ENCODE measurements at regions not wholly inside any gene's neighbourhood (a gene's known extent, or its start where the extent isn't known, plus 50 kb on each side); places are given as distances from the start of the nearest gene placed in this dataset.
A peak's percentile ranks its signal among the peaks of the same experiment; 100 is the strongest.
"Not testable (repeated sequence)": the region's sequence is repeated elsewhere in the genome, so short reads cannot be mapped to it uniquely, and the experiment has no call there.

GRCh38 chr12:31896514-31897039 is 62.6 kb upstream of the RESF1 start:
- H3K27me3 ChIP-seq (replicated peaks in 2 of 5; ENCODE audit: control insufficient read depth in 4 of 5, insufficient read depth in 5 of 5, low read length in 4 of 5), result no peaks in the 10 kb centered on the region

GRCh38 chr12:31895449-31896150 is 63.6 kb upstream of the RESF1 start:
- POLR2A ChIA-PET, result no interaction called here
- peak overlapping the region in 2 of 7 experiments; percentile 8 to 10 for H3K4me3 ChIP-seq (ENCODE audit: control insufficient read depth in 1 of 7, extremely low read depth in 1 of 7, insufficient read depth in 4 of 7, low read depth in 2 of 7, low read length in 6 of 7)
- peaks cover 0 to 55% (median 12%) of the 10 kb centered on the region in 5 experiments for H3K9me3 ChIP-seq (ENCODE audit: control extremely low read depth in 1 of 5, control insufficient read depth in 4 of 5, insufficient read depth in 2 of 5, low read depth in 1 of 5, low read length in 4 of 5)
- no peaks in the 10 kb centered on the region for H3K36me3 ChIP-seq (ENCODE audit: control insufficient read depth in 4 of 4, insufficient read depth in 4 of 4, low read length in 3 of 4)
- WGBS (ENCODE audit: insufficient coverage), result 100% methylated on average over 7 of the region's 8 CpGs
- H3K27me3 ChIP-seq (replicated peaks in 2 of 5; ENCODE audit: control insufficient read depth in 4 of 5, insufficient read depth in 5 of 5, low read length in 4 of 5), result no peaks in the 10 kb centered on the region
- peaks cover 6 to 42% (median 13%) of the 10 kb centered on the region in 4 experiments for H3K4me1 ChIP-seq (ENCODE audit: control extremely low read depth in 1 of 4, control insufficient read depth in 4 of 4, insufficient read depth in 4 of 4, low read length in 3 of 4)
- no peak for DNase-seq
- CTCF ChIA-PET, result interaction anchor here (0.9 kb wide), 1 partner anchor 8 kb away, joined by 3 read pairs; no protein-coding TSS in a partner anchor
- H3K27ac ChIP-seq (ENCODE audit: insufficient read depth in 1 of 2, low read depth in 1 of 2, low read length in 2 of 2, poor library complexity in 1 of 2, severe bottlenecking in 2 of 2), result peak overlapping the region in 1 of 2 experiments; percentile 75

More at GRCh38 chr12:31896514-31897039, 62.6 kb upstream of the RESF1 start:
- H3K4me1 ChIP-seq (ENCODE audit: control extremely low read depth in 1 of 4, control insufficient read depth in 4 of 4, insufficient read depth in 4 of 4, low read length in 3 of 4), result peaks cover 0 to 32% (median 11%) of the 10 kb centered on the region in 4 experiments
- H3K9me3 ChIP-seq (ENCODE audit: control extremely low read depth in 1 of 5, control insufficient read depth in 4 of 5, insufficient read depth in 2 of 5, low read depth in 1 of 5, low read length in 4 of 5), result peaks cover 0 to 56% (median 15%) of the 10 kb centered on the region in 5 experiments
- no peaks in the 10 kb centered on the region for H3K36me3 ChIP-seq (ENCODE audit: control insufficient read depth in 4 of 4, insufficient read depth in 4 of 4, low read length in 3 of 4)
- CTCF ChIA-PET, result interaction anchor here (0.9 kb wide), 1 partner anchor 9 kb away, joined by 3 read pairs; no protein-coding TSS in a partner anchor
- H3K4me3 ChIP-seq (ENCODE audit: control insufficient read depth in 1 of 7, extremely low read depth in 1 of 7, insufficient read depth in 4 of 7, low read depth in 2 of 7, low read length in 6 of 7), result no peak overlapping the region
- POLR2A ChIA-PET, result no interaction called here
- H3K27ac ChIP-seq (ENCODE audit: insufficient read depth in 1 of 2, low read depth in 1 of 2, low read length in 2 of 2, poor library complexity in 1 of 2, severe bottlenecking in 2 of 2), result peak overlapping the region; percentile 36 to 75
- WGBS (ENCODE audit: insufficient coverage), result 2% methylated on average over 6 of the region's 6 CpGs
- DNase-seq, result peak; percentile 87 to 98 (median 95)

GRCh38 chr12:31890295-31891285 is 68.6 kb upstream of the RESF1 start:
- ChIA-PET POLR2A (no interaction called here), CTCF (interaction anchor here (0.6 to 1.0 kb wide), 3 partner anchors 13 to 67 kb away, joined by 3 read pairs; no protein-coding TSS in a partner anchor)
- peak in 2 of 3 donors; percentile 54 to 72 for DNase-seq
- Histone ChIP-seq H3K4me1 (ENCODE audit: control extremely low read depth in 1 of 4, control insufficient read depth in 4 of 4, insufficient read depth in 4 of 4, low read length in 3 of 4) (peaks cover under 1 to 18% (median 9%) of the 10 kb centered on the region in 4 experiments), H3K9me3 (ENCODE audit: control extremely low read depth in 1 of 5, control insufficient read depth in 4 of 5, insufficient read depth in 2 of 5, low read depth in 1 of 5, low read length in 4 of 5) (peaks cover 2 to 54% (median 19%) of the 10 kb centered on the region in 5 experiments), H3K27me3 (replicated peaks in 2 of 5; ENCODE audit: control insufficient read depth in 4 of 5, insufficient read depth in 5 of 5, low read length in 4 of 5) (no peaks in the 10 kb centered on the region), H3K4me3 (ENCODE audit: control insufficient read depth in 1 of 7, extremely low read depth in 1 of 7, insufficient read depth in 4 of 7, low read depth in 2 of 7, low read length in 6 of 7) (peak overlapping the region in 1 of 7 experiments; percentile 42), H3K36me3 (ENCODE audit: control insufficient read depth in 4 of 4, insufficient read depth in 4 of 4, low read length in 3 of 4) (no peaks in the 10 kb centered on the region), H3K27ac (ENCODE audit: insufficient read depth in 1 of 2, low read depth in 1 of 2, low read length in 2 of 2, poor library complexity in 1 of 2, severe bottlenecking in 2 of 2) (no peak overlapping the region)
- 87% methylated on average over 2 of the region's 8 CpGs for WGBS (ENCODE audit: insufficient coverage)

GRCh38 chr12:31887109-31887811 is 72.0 kb upstream of the RESF1 start:
- no peak overlapping the region for H3K4me3 ChIP-seq (ENCODE audit: control insufficient read depth in 1 of 7, extremely low read depth in 1 of 7, insufficient read depth in 4 of 7, low read depth in 2 of 7, low read length in 6 of 7)
- H3K27me3 ChIP-seq (replicated peaks in 2 of 5; ENCODE audit: control insufficient read depth in 4 of 5, insufficient read depth in 5 of 5, low read length in 4 of 5), result no peaks in the 10 kb centered on the region
- no CpG with 5 or more reads among the region's 2 CpGs for WGBS (ENCODE audit: insufficient coverage)
- POLR2A ChIA-PET, result no interaction called here
- H3K36me3 ChIP-seq (ENCODE audit: control insufficient read depth in 4 of 4, insufficient read depth in 4 of 4, low read length in 3 of 4), result no peaks in the 10 kb centered on the region
- H3K4me1 ChIP-seq (ENCODE audit: control extremely low read depth in 1 of 4, control insufficient read depth in 4 of 4, insufficient read depth in 4 of 4, low read length in 3 of 4), result peaks cover 0 to 11% (median 7%) of the 10 kb centered on the region in 4 experiments
- H3K9me3 ChIP-seq (ENCODE audit: control extremely low read depth in 1 of 5, control insufficient read depth in 4 of 5, insufficient read depth in 2 of 5, low read depth in 1 of 5, low read length in 4 of 5), result peaks cover 2 to 44% (median 20%) of the 10 kb centered on the region in 5 experiments
- CTCF ChIA-PET, result interaction anchor here (1.1 kb wide), 1 partner anchor 9 kb away, joined by 3 read pairs; no protein-coding TSS in a partner anchor
- no peak overlapping the region for H3K27ac ChIP-seq (ENCODE audit: insufficient read depth in 1 of 2, low read depth in 1 of 2, low read length in 2 of 2, poor library complexity in 1 of 2, severe bottlenecking in 2 of 2)
- no peak for DNase-seq

- H3K36me3 ChIP-seq (ENCODE audit: control insufficient read depth in 4 of 4, insufficient read depth in 4 of 4, low read length in 3 of 4); H3K4me3 ChIP-seq (ENCODE audit: control insufficient read depth in 1 of 7, extremely low read depth in 1 of 7, insufficient read depth in 4 of 7, low read depth in 2 of 7, low read length in 6 of 7); H3K27ac ChIP-seq (ENCODE audit: insufficient read depth in 1 of 2, low read depth in 1 of 2, low read length in 2 of 2, poor library complexity in 1 of 2, severe bottlenecking in 2 of 2); H3K27me3 ChIP-seq (replicated peaks in 2 of 5; ENCODE audit: control insufficient read depth in 4 of 5, insufficient read depth in 5 of 5, low read length in 4 of 5); POLR2A ChIA-PET; DNase-seq; H3K4me1 ChIP-seq (ENCODE audit: control extremely low read depth in 1 of 4, control insufficient read depth in 4 of 4, insufficient read depth in 4 of 4, low read length in 3 of 4); CTCF ChIA-PET: not testable (repeated sequence)
- WGBS (ENCODE audit: insufficient coverage), result 100% methylated on average over 3 of the region's 6 CpGs
- H3K9me3 ChIP-seq (ENCODE audit: control extremely low read depth in 1 of 5, control insufficient read depth in 4 of 5, insufficient read depth in 2 of 5, low read depth in 1 of 5, low read length in 4 of 5), result peaks cover 2 to 27% (median 13%) of the 10 kb centered on the region in 5 experiments
Observed at GRCh38 chr12:31882682-31883081, 76.5 kb upstream of the RESF1 start.

GRCh38 chr12:31880340-31880739 is 78.9 kb upstream of the RESF1 start:
- CTCF ChIA-PET, result no interaction called here
- POLR2A ChIA-PET, result interaction anchor here (0.6 kb wide), 1 partner anchor 225 kb away, joined by 3 read pairs; no protein-coding TSS in a partner anchor

More at GRCh38 chr12:31880340-31880739, 78.9 kb upstream of the RESF1 start:
- Histone ChIP-seq H3K27ac (ENCODE audit: insufficient read depth in 1 of 2, low read depth in 1 of 2, low read length in 2 of 2, poor library complexity in 1 of 2, severe bottlenecking in 2 of 2) (no peak overlapping the region), H3K4me3 (ENCODE audit: control insufficient read depth in 1 of 7, extremely low read depth in 1 of 7, insufficient read depth in 4 of 7, low read depth in 2 of 7, low read length in 6 of 7) (no peak overlapping the region), H3K36me3 (ENCODE audit: control insufficient read depth in 4 of 4, insufficient read depth in 4 of 4, low read length in 3 of 4) (no peaks in the 10 kb centered on the region), H3K27me3 (replicated peaks in 2 of 5; ENCODE audit: control insufficient read depth in 4 of 5, insufficient read depth in 5 of 5, low read length in 4 of 5) (no peaks in the 10 kb centered on the region), H3K9me3 (ENCODE audit: control extremely low read depth in 1 of 5, control insufficient read depth in 4 of 5, insufficient read depth in 2 of 5, low read depth in 1 of 5, low read length in 4 of 5) (peaks cover 0 to 17% (median 3%) of the 10 kb centered on the region in 5 experiments), H3K4me1 (ENCODE audit: control extremely low read depth in 1 of 4, control insufficient read depth in 4 of 4, insufficient read depth in 4 of 4, low read length in 3 of 4) (peaks cover 0 to 17% (median 9%) of the 10 kb centered on the region in 4 experiments)
- no peak for DNase-seq

All from common myeloid progenitor, CD34-positive (primary cell).